ENCODE measurements at regions not wholly inside any gene's neighbourhood (a gene's known extent, or its start where the extent isn't known, plus 50 kb on each side); places are given as distances from the start of the nearest gene placed in this dataset.
"Not testable (repeated sequence)": the region's sequence is repeated elsewhere in the genome, so short reads cannot be mapped to it uniquely, and the experiment has no call there.

GRCh38 chr2:155679647-155680046 is 652.9 kb downstream of the NR4A2 start:
- no peak for DNase-seq (ENCODE audit: low spot score)

GRCh38 chr2:155675920-155676319 is 656.6 kb downstream of the NR4A2 start:
- no peak for DNase-seq (ENCODE audit: low spot score)

- DNase-seq (ENCODE audit: low spot score), result no peak
Measured at GRCh38 chr2:155665704-155666103, 666.8 kb downstream of the NR4A2 start.

GRCh38 chr2:155663265-155663664 is 669.3 kb downstream of the NR4A2 start:
- DNase-seq (ENCODE audit: low spot score), result no peak

GRCh38 chr2:155662224-155662623 is 670.3 kb downstream of the NR4A2 start:
- DNase-seq (ENCODE audit: low spot score), result no peak

- DNase-seq (ENCODE audit: low spot score), result no peak
Measured at GRCh38 chr2:155653176-155653575, 679.3 kb downstream of the NR4A2 start.

GRCh38 chr2:155651851-155652250 is 680.7 kb downstream of the NR4A2 start:
- DNase-seq (ENCODE audit: low spot score), result no peak

GRCh38 chr2:155645791-155646190 is 686.7 kb downstream of the NR4A2 start:
- no peak for DNase-seq (ENCODE audit: low spot score)

- no peak for DNase-seq (ENCODE audit: low spot score)
Measured at GRCh38 chr2:155643056-155643775, 689.3 kb downstream of the NR4A2 start.

GRCh38 chr2:155633887-155634570 is 698.5 kb downstream of the NR4A2 start:
- DNase-seq (ENCODE audit: low spot score), result no peak

- no peak for DNase-seq (ENCODE audit: low spot score)
Measured at GRCh38 chr2:155633060-155633839, 699.3 kb downstream of the NR4A2 start.

GRCh38 chr2:155630760-155631159 is 701.8 kb downstream of the NR4A2 start:
- no peak for DNase-seq (ENCODE audit: low spot score)

GRCh38 chr2:155622443-155622842 is 710.1 kb downstream of the NR4A2 start:
- DNase-seq (ENCODE audit: low spot score), result no peak

GRCh38 chr2:155600914-155601760 is 731.4 kb downstream of the NR4A2 start:
- no peak for DNase-seq (ENCODE audit: low spot score)

- no peak for DNase-seq (ENCODE audit: low spot score)
Measured at GRCh38 chr2:155600296-155600695, 732.2 kb downstream of the NR4A2 start.

- no peak for DNase-seq (ENCODE audit: low spot score)
Measured at GRCh38 chr2:155599834-155600233, 732.7 kb downstream of the NR4A2 start.

GRCh38 chr2:155583674-155584195 is 748.8 kb downstream of the NR4A2 start:
- no peak for DNase-seq (ENCODE audit: low spot score)

GRCh38 chr2:155574941-155575340 is 757.6 kb downstream of the NR4A2 start:
- no peak for DNase-seq (ENCODE audit: low spot score)

- no peak for DNase-seq (ENCODE audit: low spot score)
Measured at GRCh38 chr2:155547571-155547970, 785.0 kb downstream of the NR4A2 start.

- DNase-seq (ENCODE audit: low spot score), result no peak
Measured at GRCh38 chr2:155546721-155547555, 785.6 kb downstream of the NR4A2 start.

GRCh38 chr2:155539028-155539427 is 793.5 kb downstream of the NR4A2 start:
- DNase-seq (ENCODE audit: low spot score), result not testable (repeated sequence)
